Right lobe of liver (tissue), 6 donors: ENCODE measurements at regions not wholly inside any gene's neighbourhood (a gene's known extent, or its start where the extent isn't known, plus 50 kb on each side); places are given as distances from the start of the nearest gene placed in this dataset.

Experiments
- ATAC-seq, 4 donors: fragments of 200-7000 bp; cut with Tn5 transposase; one replicate each; pipeline ENCODE4 v1.9.1; 2020; ENCODE audit warnings: mild to moderate bottlenecking in 4 of 4, moderate library complexity in 4 of 4
- DNase-seq, 3 donors: peaks; one replicate each; pipeline ENCODE4 v3.0.0-alpha.2; 2020
- H3K27ac ChIP-seq, 3 donors: fragments of 200-600 bp; one replicate each; pipeline ENCODE4 v1.8.0; 2022
- H3K27me3 ChIP-seq, 2 donors: fragments of 200-600 bp; one replicate each; pipeline ENCODE4 v1.8.0; 2022
- H3K36me3 ChIP-seq, 4 donors: fragments of 200-600 bp; sonication (generic) in 1 of 4; one replicate each; pipeline versions ENCODE4 v1.5.1 to v1.8.0; 2017 to 2022; ENCODE audit warnings: control low read depth in 1 of 4
- H3K4me1 ChIP-seq, 4 donors: fragments of 200-600 bp; sonication (generic) in 1 of 4; one replicate each; pipeline versions ENCODE4 v1.5.1 to v1.8.0; 2017 to 2022; ENCODE audit warnings: control low read depth in 1 of 4
- H3K4me3 ChIP-seq, 3 donors: fragments of 200-600 bp; one replicate each; pipeline ENCODE4 v1.8.0; 2022
- H3K9me3 ChIP-seq, 4 donors: fragments of 200-600 bp; sonication (generic) in 1 of 4; one replicate each; pipeline versions ENCODE4 v1.5.1 to v1.8.0; 2017 to 2022; ENCODE audit warnings: control low read depth in 1 of 4
- CTCF ChIP-seq, 4 donors: fragments of 200-600 bp in 3 of 4; fragments of 450-650 bp in 1 of 4; IDR thresholded peaks; one replicate each; pipeline versions ENCODE4 v1.5.1 to v1.8.0; 2016 to 2022; ENCODE audit warnings: antibody characterized with exemption in 4 of 4, mild to moderate bottlenecking in 2 of 4
- POLR2A ChIP-seq: fragments of 450-650 bp; IDR thresholded peaks from one replicate; pipeline ENCODE4 v1.6.1; 2017; ENCODE audit warnings: antibody characterized with exemption, mild to moderate bottlenecking
- WGBS: methylation state at CpG from one replicate; pipeline ENCODE4 v1.1.6; 2018; ENCODE audit warnings: low coverage, low lambda C conversion rate; ENCODE audit not compliant: insufficient coverage; ENCODE audit errors: missing lambda C conversion rate; 5-methylcytosine and 5-hydroxymethylcytosine counted together
- intact Hi-C, 2 donors: fragments of 100-400 bp; cut with DNase I; formaldehyde crosslinking; loops; one replicate each; pipeline versions ENCODE4 v1.11.2 to v1.14.1; 2022
- donor health status: DM: no; HTN: yes; CAD: no.
- donor health status: DM: no; HTN: no; CAD: no.
- donor health status: DM: no; HTN: no; CAD: no.
- donor health status: DM: no; HTN: yes; CAD: no.
- donor health status: DM: no; HTN: yes; CAD: no.

GRCh38 chr20:57781901-57782300 is 72.1 kb upstream of the PMEPA1 start:
- TF ChIP-seq CTCF (IDR thresholded peaks at IDR 0.05) = no peak
- no peak for TF ChIP-seq POLR2A
- no peaks in the 10 kb centered on the region for H3K36me3 ChIP-seq
- H3K4me1 ChIP-seq = no peaks in the 10 kb centered on the region
- H3K27me3 ChIP-seq = no peaks in the 10 kb centered on the region
- no peaks in the 10 kb centered on the region for H3K9me3 ChIP-seq
- WGBS = 22% methylated on average over 3 of the region's 7 CpGs
- intact Hi-C loops = no loop called here
- H3K27ac ChIP-seq = no peak overlapping the region
- no peak overlapping the region for H3K4me3 ChIP-seq
- ATAC-seq (no peak), DNase-seq (no peak)

DNA sequence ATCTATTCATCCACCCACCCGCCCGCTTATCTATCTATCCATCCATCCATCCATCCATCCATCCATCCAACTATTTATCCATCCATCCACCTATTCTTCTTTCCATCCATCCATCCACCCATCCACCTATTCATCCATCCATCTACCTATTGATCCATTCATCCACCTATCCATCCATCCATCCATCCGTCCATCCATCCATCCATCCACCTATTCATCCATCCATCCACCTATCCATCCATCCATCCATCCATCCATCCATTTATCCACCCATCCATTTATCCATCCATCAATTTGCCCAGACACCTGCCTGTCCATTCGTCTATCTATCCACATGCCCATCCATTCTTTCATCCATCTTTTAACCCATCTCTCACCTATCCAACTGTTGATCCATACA is 71.1 kb upstream of the PMEPA1 start:
- WGBS = 63% methylated on average over 4 of the region's 4 CpGs
- ATAC-seq (no peak), DNase-seq (no peak)
- no peak overlapping the region for H3K27ac ChIP-seq
- TF ChIP-seq POLR2A = no peak
- no peak for TF ChIP-seq CTCF (IDR thresholded peaks at IDR 0.05)
- no peaks in the 10 kb centered on the region for H3K4me1 ChIP-seq
- no peaks in the 10 kb centered on the region for H3K27me3 ChIP-seq
- H3K36me3 ChIP-seq = no peaks in the 10 kb centered on the region
- H3K9me3 ChIP-seq = no peaks in the 10 kb centered on the region
- intact Hi-C loops = no loop called here
- H3K4me3 ChIP-seq = no peak overlapping the region

- WGBS = 60% methylated on average over 2 of the region's 5 CpGs
- Histone ChIP-seq H3K27ac (no peak overlapping the region), H3K9me3 (no peaks in the 10 kb centered on the region), H3K4me1 (no peaks in the 10 kb centered on the region), H3K4me3 (no peak overlapping the region), H3K36me3 (no peaks in the 10 kb centered on the region), H3K27me3 (no peaks in the 10 kb centered on the region)
- DNase-seq (no peak), ATAC-seq (no peak)
- TF ChIP-seq POLR2A (no peak), CTCF (IDR thresholded peaks at IDR 0.05) (no peak)
- intact Hi-C loops = no loop called here
Measured at GRCh38 chr20:57780398-57780797, 70.6 kb upstream of the PMEPA1 start.

GRCh38 chr20:57779401-57780003 is 69.7 kb upstream of the PMEPA1 start:
- TF ChIP-seq CTCF (IDR thresholded peaks at IDR 0.05) (no peak), POLR2A (no peak)
- DNase-seq = no peak
- no peaks in the 10 kb centered on the region for H3K9me3 ChIP-seq
- intact Hi-C loops = no loop called here
- no peaks in the 10 kb centered on the region for H3K4me1 ChIP-seq
- H3K4me3 ChIP-seq = no peak overlapping the region
- H3K27me3 ChIP-seq = no peaks in the 10 kb centered on the region
- ATAC-seq = peak in 1 of 4 donors; percentile 14
- H3K36me3 ChIP-seq = no peaks in the 10 kb centered on the region
- H3K27ac ChIP-seq = no peak overlapping the region
- 53% methylated on average over 8 of the region's 9 CpGs for WGBS

DNA sequence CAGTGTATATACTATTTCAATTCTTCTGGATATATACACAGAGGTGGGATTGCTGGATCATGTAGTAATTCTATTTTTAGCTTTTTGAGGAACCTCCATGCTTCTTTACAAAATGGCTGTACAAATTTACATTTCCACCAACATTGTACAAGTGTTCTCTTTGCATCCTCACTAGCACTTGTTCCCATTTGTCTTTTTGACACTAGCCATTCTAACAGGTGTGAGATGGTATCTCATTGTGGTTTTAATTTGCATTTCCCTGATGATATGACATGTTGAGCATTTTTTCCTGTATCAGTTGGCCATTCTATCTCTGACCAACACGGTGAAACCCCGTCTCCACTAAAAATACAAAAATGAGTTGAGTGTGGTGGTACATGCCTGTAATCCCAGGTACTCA is 68.1 kb upstream of the PMEPA1 start:
- TF ChIP-seq POLR2A (no peak), CTCF (IDR thresholded peaks at IDR 0.05) (no peak)
- H3K36me3 ChIP-seq = no peaks in the 10 kb centered on the region
- H3K27ac ChIP-seq = no peak overlapping the region
- no peaks in the 10 kb centered on the region for H3K9me3 ChIP-seq
- no peaks in the 10 kb centered on the region for H3K4me1 ChIP-seq
- ATAC-seq (no peak), DNase-seq (no peak)
- intact Hi-C loops = no loop called here
- H3K27me3 ChIP-seq = no peaks in the 10 kb centered on the region
- WGBS = 68% methylated on average over 2 of the region's 2 CpGs
- no peak overlapping the region for H3K4me3 ChIP-seq
